Left renal pelvis (tissue), 4 donors: ENCODE measurements at regions not wholly inside any gene's neighbourhood (a gene's known extent, or its start where the extent isn't known, plus 50 kb on each side); places are given as distances from the start of the nearest gene placed in this dataset.

ENCODE experiments used
- DNase-seq, 4 donors: peaks; one replicate each; pipeline ENCODE4 v3.0.0-alpha.2; 2013; ENCODE audit warnings: low read depth in 4 of 4, low spot score in 3 of 4

GRCh38 chr5:152271420-152271819 is 133.7 kb downstream of the NMUR2 start:
- DNase-seq: peak in 1 of 4 donors; percentile 2

- no peak for DNase-seq
These were observed 135.0 kb downstream of the NMUR2 start for GRCh38 chr5:152270096-152270495.

GRCh38 chr5:152269533-152269932 is 135.5 kb downstream of the NMUR2 start:
- no peak for DNase-seq

GRCh38 chr5:152264645-152265254 is 140.3 kb downstream of the NMUR2 start:
- DNase-seq: no peak

- DNase-seq: no peak
These were observed 142.4 kb downstream of the NMUR2 start for GRCh38 chr5:152262667-152263066.

- DNase-seq: no peak
These were observed 144.1 kb downstream of the NMUR2 start for GRCh38 chr5:152260940-152261339.

- no peak for DNase-seq
These were observed 145.4 kb downstream of the NMUR2 start for GRCh38 chr5:152259702-152260101.

GRCh38 chr5:152256580-152256979 is 148.5 kb downstream of the NMUR2 start:
- no peak for DNase-seq

GRCh38 chr5:152255411-152255810 is 149.7 kb downstream of the NMUR2 start:
- DNase-seq: no peak

- no peak for DNase-seq
These were observed 157.2 kb downstream of the NMUR2 start for GRCh38 chr5:152247850-152248385.

GRCh38 chr5:152246401-152246800 is 158.7 kb downstream of the NMUR2 start:
- peak; percentile 10 to 46 (median 34) for DNase-seq

GRCh38 chr5:152237531-152237930 is 167.5 kb downstream of the NMUR2 start:
- DNase-seq: no peak

GRCh38 chr5:152226191-152226590 is 178.9 kb downstream of the NMUR2 start:
- DNase-seq: peak in 1 of 4 donors; percentile 19

GRCh38 chr5:152221721-152222629 is 183.1 kb downstream of the NMUR2 start:
- DNase-seq: no peak

- no peak for DNase-seq
These were observed 186.4 kb downstream of the NMUR2 start for GRCh38 chr5:152218694-152219093.

GRCh38 chr5:152205804-152206203 is 199.3 kb downstream of the NMUR2 start:
- DNase-seq: no peak

- no peak for DNase-seq
These were observed 202.8 kb downstream of the NMUR2 start for GRCh38 chr5:152202321-152202720.

GRCh38 chr5:152193391-152194107 is 211.5 kb downstream of the NMUR2 start:
- no peak for DNase-seq

GRCh38 chr5:152188251-152188650 is 216.8 kb downstream of the NMUR2 start:
- no peak for DNase-seq

- DNase-seq: no peak
These were observed 217.4 kb downstream of the NMUR2 start for GRCh38 chr5:152187668-152188067.
